SK-N-DZ (cell line): ENCODE measurements at regions not wholly inside any gene's neighbourhood (a gene's known extent, or its start where the extent isn't known, plus 50 kb on each side); places are given as distances from the start of the nearest gene placed in this dataset.

ENCODE experiments used
- DNase-seq: peaks from one replicate; pipeline ENCODE4 v3.0.0-alpha.2; 2015; ENCODE audit warnings: low spot score

- DNase-seq = no peak
Observed at GRCh38 chr2:241924069-241924908, 54.8 kb downstream of the RTP5 start.

DNA sequence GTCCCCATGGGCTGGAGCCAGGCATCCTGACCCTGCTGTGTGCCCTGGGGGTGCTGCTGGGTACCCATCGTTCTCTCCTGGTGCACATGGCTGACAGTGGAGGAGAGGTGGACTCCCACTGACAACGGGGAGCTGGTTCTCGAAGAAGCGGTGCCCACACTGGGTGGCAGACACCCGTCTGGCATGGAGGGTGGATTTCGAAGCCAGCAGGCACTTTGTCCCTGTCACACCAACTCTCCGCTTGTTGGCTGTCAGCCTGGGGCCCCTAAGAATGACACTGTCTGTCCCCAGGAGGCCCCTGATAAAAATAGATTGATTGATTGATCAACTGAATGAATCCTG is 55.4 kb downstream of the RTP5 start:
- no peak for DNase-seq

GRCh38 chr2:241925277-241925676 is 55.7 kb downstream of the RTP5 start:
- no peak for DNase-seq

DNA sequence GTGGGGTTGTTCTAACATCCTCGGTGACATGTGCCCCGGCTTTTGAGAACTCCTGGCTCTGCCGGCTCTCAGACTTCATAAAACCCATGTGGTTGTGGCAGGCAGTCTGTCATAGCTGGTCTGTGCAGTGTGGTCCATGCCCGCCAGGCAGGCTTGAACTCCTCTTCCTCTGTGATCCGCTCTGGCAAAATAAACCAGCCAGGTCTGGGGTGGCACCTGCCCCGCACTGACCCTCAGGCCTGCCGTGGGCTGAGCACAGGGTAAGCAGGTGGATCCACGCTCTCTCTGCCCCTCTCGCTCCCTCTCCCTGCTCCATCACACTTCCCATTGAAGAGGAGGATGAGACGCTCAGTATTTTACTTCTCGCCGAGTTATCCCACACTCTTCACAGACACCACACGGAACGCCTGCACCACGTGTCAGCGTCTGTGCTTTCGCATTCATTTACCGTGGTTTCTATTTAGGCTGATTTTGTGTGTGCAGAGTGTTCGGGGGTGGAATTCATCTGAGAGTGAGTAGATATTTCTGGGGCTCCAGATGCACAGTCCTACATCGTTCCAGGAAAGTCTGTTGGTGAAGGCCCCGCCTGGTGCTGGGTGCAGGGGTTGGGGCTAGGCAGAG is 56.4 kb downstream of the RTP5 start:
- no peak for DNase-seq

GRCh38 chr2:241926541-241927311 is 57.2 kb downstream of the RTP5 start:
- DNase-seq = no peak

DNA sequence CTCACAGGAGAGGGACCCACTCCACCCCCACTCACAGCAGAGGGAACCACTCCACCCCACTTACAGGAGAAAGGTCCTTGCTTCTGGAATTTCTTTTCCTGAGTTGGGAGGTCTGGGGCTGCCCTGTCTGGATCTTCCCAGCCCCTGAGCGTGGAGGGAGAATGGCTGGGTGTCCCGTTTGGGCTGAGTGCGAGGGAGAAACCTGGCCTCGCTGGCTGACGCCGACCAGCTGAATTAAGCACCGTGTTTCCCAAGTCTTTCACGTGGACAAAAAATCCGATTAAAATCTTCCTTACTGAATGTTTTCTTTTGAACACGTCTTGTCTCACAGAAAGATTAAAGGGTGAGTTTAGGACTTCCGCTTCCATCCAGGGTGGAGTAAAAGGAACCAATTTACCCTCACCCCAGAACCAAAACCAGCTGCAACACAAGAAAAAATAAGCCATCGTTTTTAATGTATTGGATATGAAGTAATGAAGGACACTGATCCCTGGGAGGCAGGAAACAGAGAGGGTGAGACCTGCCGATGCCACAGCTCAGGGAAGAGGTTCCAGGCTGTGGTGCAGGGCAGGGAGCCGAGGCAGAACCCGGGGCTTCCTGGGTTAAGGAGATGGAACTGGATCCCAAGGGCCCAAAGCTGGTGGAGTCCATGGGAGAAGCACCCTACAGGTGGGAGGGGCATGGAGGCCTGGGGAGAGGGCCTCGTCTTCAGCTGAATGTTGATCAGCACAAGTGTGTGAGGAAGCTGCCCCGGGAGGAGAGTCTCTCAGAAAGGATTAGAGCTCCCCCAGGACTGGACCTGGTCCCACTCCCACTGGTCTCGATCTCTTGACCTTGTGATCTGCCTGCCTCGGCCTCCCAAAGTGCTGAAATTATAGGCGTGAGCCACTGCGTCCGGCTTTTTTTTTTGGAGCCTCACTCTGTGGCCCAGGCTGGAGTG is 60.3 kb downstream of the RTP5 start:
- DNase-seq = no peak

DNA sequence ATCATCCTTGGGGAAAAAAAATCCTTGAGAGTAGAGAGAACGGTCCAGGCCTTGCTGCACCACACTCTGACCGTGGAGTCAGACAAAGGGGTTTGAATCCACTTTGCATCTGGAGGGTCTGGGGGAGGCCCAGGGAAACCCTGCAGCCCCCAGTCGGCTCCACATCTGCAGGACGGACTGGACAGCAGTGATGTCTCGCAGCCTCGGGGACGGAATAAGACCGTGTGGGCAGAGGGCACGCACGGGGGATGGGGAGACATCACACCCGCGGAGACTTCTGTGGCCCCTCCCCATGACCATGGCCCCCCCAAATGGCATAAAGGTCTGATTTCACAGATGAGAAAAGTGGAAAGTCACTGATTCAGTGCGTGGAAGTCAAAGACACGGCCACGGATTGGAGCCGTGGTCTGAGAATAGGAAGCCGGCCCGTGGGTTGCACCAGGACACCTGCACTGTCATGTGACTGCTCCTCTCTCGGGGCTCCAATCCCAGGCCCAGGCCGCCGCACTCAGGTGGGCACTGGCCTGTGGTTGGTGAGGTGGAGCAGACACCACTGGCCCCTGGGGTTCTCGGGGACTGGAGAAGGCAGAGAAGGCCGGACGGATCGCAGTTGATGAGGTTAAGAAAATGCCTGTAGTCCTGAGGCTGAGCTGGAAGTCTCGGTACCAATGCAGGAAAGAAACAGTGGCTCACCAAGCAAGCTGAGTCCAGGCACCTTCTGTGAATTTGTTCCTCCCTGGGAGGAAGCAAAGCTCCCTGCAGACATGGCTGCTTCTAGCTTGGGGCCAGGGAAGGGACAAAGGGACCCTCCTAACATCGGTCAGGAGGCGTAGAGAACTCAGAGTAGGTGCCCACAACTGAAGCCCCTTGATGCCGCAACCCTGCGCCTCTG is 61.8 kb downstream of the RTP5 start:
- DNase-seq = no peak

- DNase-seq = no peak
Observed at GRCh38 chr2:241931976-241932898, 62.7 kb downstream of the RTP5 start.

GRCh38 chr2:241932899-241933178 is 63.3 kb downstream of the RTP5 start:
- DNase-seq = no peak

- no peak for DNase-seq
Observed at GRCh38 chr2:241933179-241933911, 63.8 kb downstream of the RTP5 start.

- no peak for DNase-seq
Observed at GRCh38 chr2:241935314-241935713, 65.8 kb downstream of the RTP5 start.

- DNase-seq = no peak
Observed at GRCh38 chr2:241935774-241936173, 66.2 kb downstream of the RTP5 start.

GRCh38 chr2:241936457-241937133 is 67.1 kb downstream of the RTP5 start:
- no peak for DNase-seq

DNA sequence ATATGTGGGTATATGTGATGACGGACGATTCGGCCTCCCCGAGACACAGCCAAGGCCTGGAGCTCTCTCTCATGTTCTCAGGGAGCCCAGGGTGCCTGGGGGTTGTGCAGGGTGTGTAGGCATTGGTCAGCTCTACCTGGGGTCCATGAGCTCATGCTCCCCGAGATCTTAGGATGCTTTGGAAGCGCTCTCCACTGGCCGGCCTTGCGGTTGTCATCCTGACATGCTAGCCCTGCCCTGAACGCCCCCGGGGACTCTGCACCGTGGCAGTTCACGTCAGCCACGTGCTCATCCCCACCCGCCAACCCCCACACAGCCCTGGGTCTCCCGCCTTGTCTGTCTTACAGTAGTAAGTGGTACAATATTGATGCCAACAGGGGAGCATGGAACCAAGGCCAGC is 67.8 kb downstream of the RTP5 start:
- DNase-seq = no peak

GRCh38 chr2:241939541-241939940 is 70.0 kb downstream of the RTP5 start:
- no peak for DNase-seq

DNA sequence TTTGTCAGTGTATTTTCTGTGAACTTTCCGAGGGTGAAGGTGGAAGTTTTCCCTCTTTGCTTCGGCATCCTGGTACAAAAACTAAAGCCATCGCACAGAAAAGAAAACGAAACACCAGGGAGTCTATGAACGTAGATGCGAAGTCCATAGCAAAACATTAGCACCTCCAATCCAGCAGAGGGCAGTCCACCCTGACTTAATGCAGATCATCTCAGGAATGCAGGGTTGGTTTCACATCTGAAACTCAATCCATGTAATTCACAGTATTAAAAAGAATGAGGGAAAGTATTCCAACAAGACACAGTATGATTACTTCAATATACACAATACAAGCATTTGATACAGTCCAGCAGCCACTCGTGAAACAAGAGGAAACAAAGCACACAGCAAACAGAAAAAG is 70.8 kb downstream of the RTP5 start:
- no peak for DNase-seq

DNA sequence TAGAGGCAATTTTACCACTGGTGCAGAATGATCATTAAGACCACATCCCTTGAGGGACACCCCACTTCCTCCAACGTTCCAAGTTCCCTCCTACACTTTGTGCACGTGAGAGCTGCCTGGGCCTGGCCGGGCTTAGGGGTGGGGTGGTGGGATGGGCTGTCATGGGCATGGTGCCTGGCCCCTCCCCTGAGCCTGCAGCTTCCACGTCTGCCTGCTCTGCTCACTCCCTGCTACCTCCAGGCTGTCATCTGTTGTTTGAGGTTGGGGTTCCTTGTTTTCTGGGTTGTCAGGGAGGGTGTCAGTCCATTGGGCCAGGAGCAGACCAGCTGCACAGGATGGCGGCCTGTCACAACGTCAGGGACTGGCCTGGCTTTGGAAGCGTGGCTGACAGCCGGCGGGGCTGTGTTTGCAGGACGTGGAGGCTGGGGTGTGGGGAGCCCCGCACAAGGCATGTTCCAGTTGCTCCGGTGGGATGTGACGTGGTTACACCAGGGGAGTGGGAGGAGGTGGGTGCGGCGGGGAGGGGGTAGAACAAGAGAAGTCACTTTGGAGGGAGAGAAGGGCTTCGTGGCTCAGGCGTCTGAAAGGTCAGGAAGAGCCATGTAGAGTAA is 72.3 kb downstream of the RTP5 start:
- DNase-seq = no peak
